Panc1 (cell line): ENCODE measurements at regions not wholly inside any gene's neighbourhood (a gene's known extent, or its start where the extent isn't known, plus 50 kb on each side); places are given as distances from the start of the nearest gene placed in this dataset.

Experiments
- SIN3A ChIP-seq: IDR thresholded peaks from 2 replicates; pipeline ENCODE4 v1.6.1; 2012; ENCODE audit warnings: low read depth, mild to moderate bottlenecking, low read length, moderate library complexity, borderline replicate concordance; ENCODE audit not compliant: insufficient read depth
- TCF7L2 ChIP-seq: IDR thresholded peaks from 2 replicates; pipeline ENCODE4 v1.6.1; 2011; ENCODE audit warnings: mild to moderate bottlenecking, low read depth, low read length, inconsistent platforms
- TF ChIP-seq, protein P1 (sequence below): fragments of 450-650 bp; IDR thresholded peaks from 2 replicates; pipeline ENCODE4 v1.5.1; 2017; ENCODE audit warnings: mild to moderate bottlenecking

DNA sequence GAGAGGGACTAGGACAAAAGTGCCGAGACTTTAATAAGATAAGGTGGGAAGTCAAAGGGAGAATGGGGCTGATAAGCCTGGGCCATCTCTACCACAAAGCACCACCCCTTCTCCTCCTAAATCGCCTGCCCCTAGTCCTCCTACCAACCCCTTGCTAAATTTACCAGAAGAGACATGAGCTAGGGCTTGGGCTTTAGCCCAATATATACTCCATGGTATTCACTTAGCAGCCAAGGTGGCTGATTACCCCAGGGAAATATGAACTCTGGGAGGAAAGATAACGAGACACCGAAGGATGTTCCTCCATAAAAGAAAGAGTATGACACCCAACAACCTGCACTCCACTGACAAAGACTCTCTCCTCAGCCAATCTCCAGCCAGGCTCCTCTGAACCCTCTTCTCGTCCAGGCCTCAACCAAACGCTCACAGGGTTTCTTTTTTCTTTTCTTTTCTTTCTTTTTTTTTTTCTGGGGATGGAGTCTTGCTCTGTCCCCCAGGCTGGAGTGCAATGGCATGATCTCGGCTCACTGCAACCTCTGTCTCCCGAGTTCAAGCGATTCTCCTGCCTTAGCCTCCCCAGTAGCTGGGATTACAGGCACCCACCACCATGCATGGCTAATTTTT lies 610.2 kb downstream of the UQCRFS1 start:
- TF ChIP-seq, protein P1, sequence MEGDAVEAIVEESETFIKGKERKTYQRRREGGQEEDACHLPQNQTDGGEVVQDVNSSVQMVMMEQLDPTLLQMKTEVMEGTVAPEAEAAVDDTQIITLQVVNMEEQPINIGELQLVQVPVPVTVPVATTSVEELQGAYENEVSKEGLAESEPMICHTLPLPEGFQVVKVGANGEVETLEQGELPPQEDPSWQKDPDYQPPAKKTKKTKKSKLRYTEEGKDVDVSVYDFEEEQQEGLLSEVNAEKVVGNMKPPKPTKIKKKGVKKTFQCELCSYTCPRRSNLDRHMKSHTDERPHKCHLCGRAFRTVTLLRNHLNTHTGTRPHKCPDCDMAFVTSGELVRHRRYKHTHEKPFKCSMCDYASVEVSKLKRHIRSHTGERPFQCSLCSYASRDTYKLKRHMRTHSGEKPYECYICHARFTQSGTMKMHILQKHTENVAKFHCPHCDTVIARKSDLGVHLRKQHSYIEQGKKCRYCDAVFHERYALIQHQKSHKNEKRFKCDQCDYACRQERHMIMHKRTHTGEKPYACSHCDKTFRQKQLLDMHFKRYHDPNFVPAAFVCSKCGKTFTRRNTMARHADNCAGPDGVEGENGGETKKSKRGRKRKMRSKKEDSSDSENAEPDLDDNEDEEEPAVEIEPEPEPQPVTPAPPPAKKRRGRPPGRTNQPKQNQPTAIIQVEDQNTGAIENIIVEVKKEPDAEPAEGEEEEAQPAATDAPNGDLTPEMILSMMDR: no peak
- TF ChIP-seq TCF7L2: no peak
- no peak for TF ChIP-seq SIN3A
